Progenitor cell of endocrine pancreas (in vitro differentiated cells): ENCODE measurements at regions not wholly inside any gene's neighbourhood (a gene's known extent, or its start where the extent isn't known, plus 50 kb on each side); places are given as distances from the start of the nearest gene placed in this dataset.

ENCODE experiments used
- DNase-seq: peaks from one replicate; pipeline ENCODE4 v3.0.0; 2021; ENCODE audit warnings: low spot score; ENCODE audit not compliant: unreplicated experiment
- H3K27ac Mint-ChIP-seq: 2 replicates; pipeline ENCODE4 v1.8.0; 2021; ENCODE audit warnings: mild to moderate bottlenecking, moderate library complexity, mixed read lengths
- H3K27me3 Mint-ChIP-seq: 2 replicates; pipeline ENCODE4 v1.8.0; 2021; ENCODE audit warnings: mixed read lengths
- H3K36me3 Mint-ChIP-seq: 2 replicates; pipeline ENCODE4 v1.8.0; 2022; ENCODE audit warnings: mixed read lengths; ENCODE audit not compliant: insufficient read depth
- H3K4me1 Mint-ChIP-seq: 2 replicates; pipeline ENCODE4 v1.8.0; 2021; ENCODE audit warnings: low read depth, mixed read lengths
- H3K4me3 Mint-ChIP-seq: 2 replicates; pipeline ENCODE4 v1.8.0; 2021; ENCODE audit warnings: low read depth, mild to moderate bottlenecking, moderate library complexity, mixed read lengths
- H3K9me3 Mint-ChIP-seq: 2 replicates; pipeline ENCODE4 v1.8.0; 2021; ENCODE audit warnings: low read depth, mixed read lengths
- CTCF ChIP-seq: fragments of 200-600 bp; sonication (generic); IDR thresholded peaks from one replicate; pipeline ENCODE4 v1.5.0; 2021; ENCODE audit warnings: antibody characterized with exemption, mild to moderate bottlenecking; ENCODE audit not compliant: unreplicated experiment

- Mint-ChIP-seq H3K36me3 (no peaks in the 10 kb centered on the region), H3K4me1 (peaks cover 18% of the 10 kb centered on the region), H3K4me3 (no peak overlapping the region), H3K9me3 (no peaks in the 10 kb centered on the region), H3K27me3 (no peaks in the 10 kb centered on the region), H3K27ac (no peak overlapping the region)
- TF ChIP-seq CTCF = no peak
- DNase-seq = no peak
Observed at GRCh38 chr5:82862261-82862660, 214.9 kb downstream of the TMEM167A start.

- TF ChIP-seq CTCF = no peak
- no peaks in the 10 kb centered on the region for H3K9me3 Mint-ChIP-seq
- H3K27me3 Mint-ChIP-seq = no peaks in the 10 kb centered on the region
- DNase-seq = no peak
- peaks cover 18% of the 10 kb centered on the region for H3K4me1 Mint-ChIP-seq
- no peaks in the 10 kb centered on the region for H3K36me3 Mint-ChIP-seq
- H3K27ac Mint-ChIP-seq = no peak overlapping the region
- H3K4me3 Mint-ChIP-seq = no peak overlapping the region
Observed at GRCh38 chr5:82861701-82862100, 215.5 kb downstream of the TMEM167A start.

GRCh38 chr5:82859451-82860140 lies 217.6 kb downstream of the TMEM167A start:
- H3K27me3 Mint-ChIP-seq = no peaks in the 10 kb centered on the region
- no peaks in the 10 kb centered on the region for H3K36me3 Mint-ChIP-seq
- DNase-seq = no peak
- H3K9me3 Mint-ChIP-seq = no peaks in the 10 kb centered on the region
- H3K4me1 Mint-ChIP-seq = peaks cover 27% of the 10 kb centered on the region
- no peak for TF ChIP-seq CTCF
- H3K27ac Mint-ChIP-seq = no peak overlapping the region
- H3K4me3 Mint-ChIP-seq = no peak overlapping the region

DNA sequence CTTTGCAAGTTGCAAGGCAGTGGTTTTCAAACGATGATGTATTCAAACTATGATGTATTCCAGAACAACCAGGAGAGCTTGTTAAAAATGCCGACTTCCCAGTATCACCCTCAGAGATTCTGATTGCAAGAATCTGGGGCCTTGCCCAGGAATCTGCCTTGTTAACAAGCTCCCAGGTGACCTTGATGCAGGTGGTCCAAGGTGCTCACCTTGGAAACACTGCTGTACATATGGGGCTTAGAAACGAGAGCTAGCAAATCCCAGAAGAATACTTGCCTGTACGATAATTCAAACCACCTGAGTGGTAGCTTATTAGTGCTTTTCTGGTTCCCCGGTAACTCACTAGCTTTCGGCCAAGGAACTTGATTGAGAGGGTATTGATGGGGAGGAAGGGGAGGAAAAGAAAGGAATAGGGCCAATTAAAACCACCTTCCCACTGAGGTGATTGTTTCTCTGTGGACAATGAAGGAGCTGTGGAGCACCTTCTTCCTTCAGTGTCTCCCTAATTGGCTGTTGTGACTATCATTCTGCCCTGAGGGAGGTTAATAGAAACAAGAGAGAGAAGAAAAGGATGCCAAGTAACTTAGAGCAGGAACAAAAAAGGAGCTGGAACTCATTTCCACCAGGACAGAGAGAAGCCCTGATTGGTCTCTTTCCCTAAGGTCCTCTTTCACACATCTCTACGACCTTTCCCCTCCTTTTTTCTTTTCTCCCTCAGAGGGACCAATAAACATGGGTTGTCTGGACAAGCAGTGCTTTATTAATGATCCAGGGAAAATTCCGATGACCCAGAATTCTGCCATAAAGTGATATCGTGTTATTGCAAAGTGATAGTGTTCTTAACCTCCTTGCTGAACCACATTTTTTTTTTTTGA lies 218.8 kb downstream of the TMEM167A start:
- Mint-ChIP-seq H3K36me3 (no peaks in the 10 kb centered on the region), H3K4me1 (peaks cover 26% of the 10 kb centered on the region), H3K9me3 (no peaks in the 10 kb centered on the region), H3K4me3 (no peak overlapping the region), H3K27me3 (no peaks in the 10 kb centered on the region), H3K27ac (no peak overlapping the region)
- TF ChIP-seq CTCF = no peak
- DNase-seq = no peak

GRCh38 chr5:82855893-82856550 lies 221.2 kb downstream of the TMEM167A start:
- Mint-ChIP-seq H3K4me1 (peaks cover 23% of the 10 kb centered on the region), H3K9me3 (no peaks in the 10 kb centered on the region), H3K27me3 (no peaks in the 10 kb centered on the region), H3K4me3 (no peak overlapping the region), H3K36me3 (no peaks in the 10 kb centered on the region), H3K27ac (no peak overlapping the region)
- TF ChIP-seq CTCF = no peak
- no peak for DNase-seq
